Ovary (tissue), 7 donors: ENCODE measurements at regions not wholly inside any gene's neighbourhood (a gene's known extent, or its start where the extent isn't known, plus 50 kb on each side); places are given as distances from the start of the nearest gene placed in this dataset.

Experiments
- DNase-seq, 5 donors: peaks; one replicate each; pipeline ENCODE4 v3.0.0-alpha.2; 2019 to 2020
- H3K27ac ChIP-seq, 2 donors: fragments of 200-600 bp; one replicate each; pipeline versions ENCODE4 v1.5.1 to v1.8.0; 2019 to 2022
- H3K27me3 ChIP-seq: fragments of 200-600 bp; one replicate; pipeline ENCODE4 v1.8.0; 2022
- H3K36me3 ChIP-seq: fragments of 200-600 bp; sonication (generic); one replicate; pipeline ENCODE4 v1.5.1; 2019
- H3K4me1 ChIP-seq: one replicate; pipeline ENCODE4 v1.8.1; 2013; ENCODE audit warnings: mild to moderate bottlenecking, moderate library complexity; ENCODE audit not compliant: insufficient read depth
- H3K4me3 ChIP-seq: fragments of 200-600 bp; sonication (generic); one replicate; pipeline ENCODE4 v1.5.1; 2017
- H3K9me3 ChIP-seq, 2 donors: fragments of 200-600 bp in 1 of 2; sonication (generic) in 1 of 2; one replicate each; pipeline versions ENCODE4 v1.5.1 to v1.8.1; 2013 to 2019; ENCODE audit warnings: mild to moderate bottlenecking in 1 of 2, moderate library complexity in 1 of 2
- CTCF ChIP-seq, 3 donors: fragments of 450-650 bp in 2 of 3; fragments of 200-600 bp in 1 of 3; IDR thresholded peaks; one replicate each; pipeline versions ENCODE4 v1.5.1 to v1.8.0; 2016 to 2022; ENCODE audit warnings: antibody characterized with exemption in 3 of 3, mild to moderate bottlenecking in 1 of 3
- EP300 ChIP-seq: sonication (generic); formaldehyde crosslinking; IDR thresholded peaks from one replicate; pipeline ENCODE4 v1.6.1; 2017; ENCODE audit warnings: antibody characterized with exemption
- POLR2A ChIP-seq: fragments of 450-650 bp; IDR thresholded peaks from one replicate; pipeline ENCODE4 v1.6.1; 2017; ENCODE audit warnings: antibody characterized with exemption, mild to moderate bottlenecking, moderate library complexity
- WGBS, 3 donors: extraction: QIAGEN DNeasy Blood & Tissue Kit in 1 of 3; methylation state at CpG; one replicate each; pipeline versions ENCODE4 v1.1.5 to v1.1.7; 2013 to 2017; 5-methylcytosine and 5-hydroxymethylcytosine counted together
- intact Hi-C, 4 donors: fragments of 100-400 bp; cut with DNase I; formaldehyde crosslinking; loops; one replicate each; pipeline versions ENCODE4 v1.11.0 to v1.15.1; 2022 to 2023
- donor health status: DM: no; HTN: no; CAD: no; lungs with moderate emphysema.
- donor health status: DM: no; HTN: no; CAD: no.
- donor health status: Bipolar disorder and iron deficiency.
- donor health status: DM: no; HTN: no; CAD: no.
- donor health status: DM: yes; HTN: yes; CAD: no.

GRCh38 chr3:106343811-106344210 is 475.0 kb upstream of the CBLB start:
- no peak for DNase-seq
- intact Hi-C loops, result no loop called here
- Histone ChIP-seq H3K9me3 (no peaks in the 10 kb centered on the region), H3K4me3 (no peak overlapping the region), H3K27ac (no peak overlapping the region), H3K4me1 (no peaks in the 10 kb centered on the region), H3K27me3 (no peaks in the 10 kb centered on the region), H3K36me3 (no peaks in the 10 kb centered on the region)
- TF ChIP-seq EP300, result no peak
- TF ChIP-seq CTCF (IDR thresholded peaks at IDR 0.05), result no peak
- no peak for TF ChIP-seq POLR2A

DNA sequence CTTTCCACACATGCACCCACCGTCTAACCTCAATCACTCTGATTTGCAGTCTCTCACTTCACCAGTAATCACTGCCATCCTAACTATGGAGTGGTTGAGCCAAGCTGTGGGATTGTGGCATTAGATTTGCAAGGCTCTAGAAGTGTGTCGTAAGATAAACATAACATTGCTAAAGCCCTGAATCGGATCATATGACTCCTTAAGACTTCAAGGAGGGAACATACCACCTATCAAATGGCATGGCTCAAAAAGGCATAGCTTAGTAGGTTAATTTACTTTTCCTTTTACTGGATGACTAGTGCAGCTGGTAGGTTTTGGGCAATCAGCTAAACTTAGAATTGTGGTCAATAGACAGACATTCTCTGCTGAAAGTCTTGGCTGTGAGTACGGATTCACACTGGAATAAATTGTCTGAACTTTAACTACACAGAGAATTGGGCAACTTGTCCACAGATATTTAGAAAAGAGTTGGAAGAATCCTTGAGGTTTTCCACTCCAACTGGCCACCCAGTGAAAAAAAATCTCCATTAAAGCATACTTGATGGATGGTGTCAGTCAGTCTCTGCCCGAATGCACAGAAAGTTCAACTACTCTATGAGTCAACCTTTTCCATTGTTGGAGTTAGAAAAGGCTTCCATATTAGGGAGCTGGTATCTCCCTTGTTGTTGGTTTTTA is 476.7 kb upstream of the CBLB start:
- Histone ChIP-seq H3K4me1 (no peaks in the 10 kb centered on the region), H3K27me3 (no peaks in the 10 kb centered on the region), H3K27ac (no peak overlapping the region), H3K4me3 (no peak overlapping the region), H3K36me3 (no peaks in the 10 kb centered on the region), H3K9me3 (no peaks in the 10 kb centered on the region)
- no peak for DNase-seq
- TF ChIP-seq EP300 (no peak), POLR2A (no peak), CTCF (IDR thresholded peaks at IDR 0.05) (no peak)
- 80 to 87% (median 81%) methylated on average over 5 of the region's 5 CpGs for WGBS, 3 donors
- intact Hi-C loops, result no loop called here

DNA sequence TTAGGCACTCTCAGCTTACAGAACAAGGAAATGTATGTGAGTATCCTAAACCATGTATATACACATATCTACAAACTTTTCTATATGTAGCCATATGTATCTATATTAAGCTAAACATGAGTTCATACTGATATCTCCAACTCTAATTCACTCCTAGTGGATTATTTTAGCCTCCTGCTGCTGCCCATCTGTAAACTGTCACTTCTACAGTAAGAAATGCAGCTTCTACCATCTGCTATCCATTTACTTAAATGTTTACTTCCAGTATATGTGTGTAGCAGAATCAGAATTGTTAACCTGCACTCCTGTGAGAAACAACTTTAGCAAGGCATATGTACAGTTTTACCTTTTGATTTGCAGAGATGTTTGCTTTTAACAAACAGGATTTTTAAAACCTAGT is 478.5 kb upstream of the CBLB start:
- H3K27me3 ChIP-seq, result no peaks in the 10 kb centered on the region
- TF ChIP-seq EP300 (no peak), POLR2A (no peak), CTCF (IDR thresholded peaks at IDR 0.05) (no peak)
- H3K36me3 ChIP-seq, result no peaks in the 10 kb centered on the region
- H3K4me1 ChIP-seq, result no peaks in the 10 kb centered on the region
- intact Hi-C loops, result no loop called here
- H3K9me3 ChIP-seq, result no peaks in the 10 kb centered on the region
- no peak overlapping the region for H3K27ac ChIP-seq
- H3K4me3 ChIP-seq, result no peak overlapping the region
- DNase-seq, result no peak

DNA sequence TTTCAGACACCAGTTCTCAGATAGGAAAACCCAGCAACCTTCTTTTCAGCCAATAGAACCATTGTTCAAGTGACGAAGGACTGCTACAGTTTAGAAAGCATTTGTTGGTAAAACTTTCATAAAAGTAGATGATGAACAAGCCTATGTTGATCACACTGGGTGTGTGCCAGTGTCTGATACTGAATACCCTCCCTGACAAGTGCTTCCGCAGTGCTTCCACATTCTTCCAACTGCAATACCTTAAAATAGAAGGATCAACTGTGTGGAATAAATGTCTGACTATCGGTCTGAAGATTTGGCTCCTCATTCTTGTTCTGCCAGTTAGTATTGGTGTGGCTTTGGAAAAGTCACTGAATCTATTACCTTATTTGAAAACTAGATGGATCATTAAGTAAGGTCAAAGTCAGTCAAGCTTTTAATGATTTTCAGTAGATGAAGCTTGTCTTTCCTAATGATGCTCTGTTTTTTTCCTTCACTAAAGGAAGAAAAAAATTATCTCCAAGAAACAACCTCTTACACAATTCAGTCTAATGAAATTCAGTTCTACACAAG is 479.4 kb upstream of the CBLB start:
- Histone ChIP-seq H3K27me3 (no peaks in the 10 kb centered on the region), H3K4me3 (no peak overlapping the region), H3K4me1 (no peaks in the 10 kb centered on the region), H3K27ac (no peak overlapping the region), H3K36me3 (no peaks in the 10 kb centered on the region), H3K9me3 (no peaks in the 10 kb centered on the region)
- intact Hi-C loops, result no loop called here
- no peak for DNase-seq
- TF ChIP-seq CTCF (IDR thresholded peaks at IDR 0.05) (no peak), EP300 (no peak), POLR2A (no peak)
- WGBS, 3 donors, result 90 to 99% (median 91%) methylated on average over 3 of the region's 3 CpGs
